ENCODE measurements at regions not wholly inside any gene's neighbourhood (a gene's known extent, or its start where the extent isn't known, plus 50 kb on each side); places are given as distances from the start of the nearest gene placed in this dataset.
"Not testable (repeated sequence)": the region's sequence is repeated elsewhere in the genome, so short reads cannot be mapped to it uniquely, and the experiment has no call there.

DNA sequence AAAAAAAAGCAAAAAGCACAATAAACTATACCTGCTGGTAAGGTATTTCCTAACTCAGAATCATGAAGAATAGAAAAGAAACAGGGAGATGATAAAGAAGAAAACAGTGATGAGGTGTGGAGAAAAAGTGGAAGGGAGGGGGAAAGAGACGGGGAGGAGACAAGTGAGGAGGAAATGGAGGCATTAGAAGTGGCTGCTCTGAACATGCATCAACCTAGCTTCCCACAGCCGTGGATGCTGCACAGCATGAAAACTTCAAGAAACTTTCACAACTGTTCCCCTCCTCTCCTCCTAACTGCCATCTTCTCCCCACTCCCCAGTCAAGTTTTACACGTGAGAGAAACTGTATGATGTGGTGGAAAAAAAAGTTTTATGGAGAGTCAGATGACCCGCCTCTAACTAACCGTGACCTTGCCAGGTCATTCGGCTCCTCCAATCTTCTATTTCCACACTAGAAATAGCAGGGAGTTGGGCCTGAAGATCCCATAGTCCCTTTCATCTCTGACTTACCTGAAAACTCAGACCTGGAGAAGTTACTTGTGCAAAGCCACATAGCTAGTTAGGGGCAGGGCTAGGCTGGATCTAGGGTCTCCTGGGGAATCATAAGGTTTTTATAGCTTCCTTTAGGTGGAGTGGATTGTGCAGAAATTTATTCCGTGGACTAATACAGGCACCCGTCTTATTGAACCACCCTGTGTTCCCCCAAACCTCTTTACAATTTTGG lies 461.9 kb downstream of the KLF5 start:
- Histone ChIP-seq H3K36me3 (ENCODE audit: control insufficient read depth, insufficient read depth, low read length) (no peaks in the 10 kb centered on the region), H3K4me3 (ENCODE audit: low read depth, low read length) (no peak overlapping the region), H3K27me3 (ENCODE audit: control insufficient read depth, insufficient read depth, low read length) (no peaks in the 10 kb centered on the region)
- no peak for DNase-seq (ENCODE audit: low read depth)
- TF ChIP-seq, protein P1, sequence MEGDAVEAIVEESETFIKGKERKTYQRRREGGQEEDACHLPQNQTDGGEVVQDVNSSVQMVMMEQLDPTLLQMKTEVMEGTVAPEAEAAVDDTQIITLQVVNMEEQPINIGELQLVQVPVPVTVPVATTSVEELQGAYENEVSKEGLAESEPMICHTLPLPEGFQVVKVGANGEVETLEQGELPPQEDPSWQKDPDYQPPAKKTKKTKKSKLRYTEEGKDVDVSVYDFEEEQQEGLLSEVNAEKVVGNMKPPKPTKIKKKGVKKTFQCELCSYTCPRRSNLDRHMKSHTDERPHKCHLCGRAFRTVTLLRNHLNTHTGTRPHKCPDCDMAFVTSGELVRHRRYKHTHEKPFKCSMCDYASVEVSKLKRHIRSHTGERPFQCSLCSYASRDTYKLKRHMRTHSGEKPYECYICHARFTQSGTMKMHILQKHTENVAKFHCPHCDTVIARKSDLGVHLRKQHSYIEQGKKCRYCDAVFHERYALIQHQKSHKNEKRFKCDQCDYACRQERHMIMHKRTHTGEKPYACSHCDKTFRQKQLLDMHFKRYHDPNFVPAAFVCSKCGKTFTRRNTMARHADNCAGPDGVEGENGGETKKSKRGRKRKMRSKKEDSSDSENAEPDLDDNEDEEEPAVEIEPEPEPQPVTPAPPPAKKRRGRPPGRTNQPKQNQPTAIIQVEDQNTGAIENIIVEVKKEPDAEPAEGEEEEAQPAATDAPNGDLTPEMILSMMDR (IDR thresholded peaks at IDR 0.05; ENCODE audit: insufficient read depth, low read length, severe bottlenecking), result no peak
- no peak for FAIRE-seq

DNA sequence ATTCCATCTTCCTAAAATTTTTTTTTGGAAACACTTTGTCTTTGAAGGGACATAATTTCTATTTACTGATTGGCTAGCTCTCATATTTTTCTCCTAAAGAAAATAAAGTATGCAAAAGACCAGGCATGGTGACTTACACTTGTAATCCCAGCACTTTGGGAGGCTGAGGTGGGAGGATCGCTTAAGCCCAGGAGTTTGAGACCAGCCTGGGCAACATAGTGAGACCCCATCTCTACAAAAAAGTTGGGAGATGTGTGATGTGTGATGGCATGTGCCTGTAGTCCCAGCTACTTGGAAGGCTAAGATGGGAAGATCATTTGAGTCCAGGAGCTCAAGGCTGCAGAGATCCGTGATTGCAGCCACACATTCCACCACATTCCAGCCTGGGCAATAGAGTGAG lies 461.3 kb downstream of the KLF5 start:
- H3K27me3 ChIP-seq (ENCODE audit: control insufficient read depth, insufficient read depth, low read length); H3K4me3 ChIP-seq (ENCODE audit: low read depth, low read length); FAIRE-seq; DNase-seq (ENCODE audit: low read depth); H3K36me3 ChIP-seq (ENCODE audit: control insufficient read depth, insufficient read depth, low read length): not testable (repeated sequence)

DNA sequence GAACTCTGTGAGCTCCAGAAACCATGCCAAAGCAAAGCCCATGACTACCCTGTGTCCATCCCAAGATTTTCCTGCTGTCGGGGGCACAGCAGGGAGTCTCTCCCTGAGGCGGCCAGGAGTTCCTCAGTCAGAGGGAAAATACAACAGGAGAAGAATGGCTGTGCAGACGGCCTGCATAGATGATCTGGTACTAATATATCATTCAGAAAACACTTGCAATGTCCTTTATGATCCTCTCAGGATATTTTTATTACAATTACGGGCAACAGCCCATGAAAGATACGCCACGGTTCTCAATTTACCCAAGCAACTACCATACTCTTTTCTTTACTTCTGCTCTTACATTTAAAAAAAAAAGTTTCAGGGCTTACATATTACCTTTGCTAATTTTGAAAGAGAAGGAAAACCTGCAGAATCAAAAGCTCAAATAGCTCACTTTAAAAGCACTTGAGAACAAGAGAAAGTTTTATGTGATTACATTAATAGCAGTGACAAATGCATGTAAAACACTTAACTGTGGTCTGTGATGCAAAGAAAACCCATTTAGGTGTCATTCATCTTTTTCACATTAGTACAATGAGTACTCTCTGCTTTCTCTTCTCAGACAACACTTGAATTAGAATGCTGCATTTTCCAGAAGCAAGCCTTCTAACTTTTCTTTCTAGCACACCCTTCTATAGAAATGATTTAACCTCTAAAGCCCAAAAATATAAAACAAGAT lies 460.8 kb downstream of the KLF5 start:
- FAIRE-seq (no peak), DNase-seq (ENCODE audit: low read depth) (no peak)
- TF ChIP-seq, protein P1 (IDR thresholded peaks at IDR 0.05; ENCODE audit: insufficient read depth, low read length, severe bottlenecking), result no peak
- no peaks in the 10 kb centered on the region for H3K36me3 ChIP-seq (ENCODE audit: control insufficient read depth, insufficient read depth, low read length)
- no peaks in the 10 kb centered on the region for H3K27me3 ChIP-seq (ENCODE audit: control insufficient read depth, insufficient read depth, low read length)
- no peak overlapping the region for H3K4me3 ChIP-seq (ENCODE audit: low read depth, low read length)

DNA sequence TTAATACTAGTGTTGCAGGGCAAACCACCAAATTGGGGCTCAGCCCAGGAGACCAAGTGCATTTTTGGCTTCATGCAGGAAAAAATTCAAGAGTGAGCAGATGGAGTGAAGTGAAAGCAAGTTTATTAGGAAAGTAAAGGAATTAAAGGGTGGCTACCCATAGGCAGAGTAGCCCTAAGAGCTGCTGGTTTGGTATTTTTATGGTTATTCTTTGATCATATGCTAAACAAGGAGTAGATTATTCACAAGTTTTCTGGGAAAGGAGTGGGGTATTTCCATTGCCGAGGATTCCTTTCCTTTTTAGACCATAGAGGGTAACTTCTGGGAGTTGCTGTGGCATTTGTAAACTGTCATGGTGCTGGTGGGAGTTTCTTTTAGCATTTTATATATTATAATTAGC lies 459.0 kb downstream of the KLF5 start:
- H3K27me3 ChIP-seq (ENCODE audit: control insufficient read depth, insufficient read depth, low read length), result no peaks in the 10 kb centered on the region
- no peak overlapping the region for H3K4me3 ChIP-seq (ENCODE audit: low read depth, low read length)
- DNase-seq (ENCODE audit: low read depth) (no peak), FAIRE-seq (no peak)
- no peaks in the 10 kb centered on the region for H3K36me3 ChIP-seq (ENCODE audit: control insufficient read depth, insufficient read depth, low read length)
- TF ChIP-seq, protein P1 (IDR thresholded peaks at IDR 0.05; ENCODE audit: insufficient read depth, low read length, severe bottlenecking), result no peak

DNA sequence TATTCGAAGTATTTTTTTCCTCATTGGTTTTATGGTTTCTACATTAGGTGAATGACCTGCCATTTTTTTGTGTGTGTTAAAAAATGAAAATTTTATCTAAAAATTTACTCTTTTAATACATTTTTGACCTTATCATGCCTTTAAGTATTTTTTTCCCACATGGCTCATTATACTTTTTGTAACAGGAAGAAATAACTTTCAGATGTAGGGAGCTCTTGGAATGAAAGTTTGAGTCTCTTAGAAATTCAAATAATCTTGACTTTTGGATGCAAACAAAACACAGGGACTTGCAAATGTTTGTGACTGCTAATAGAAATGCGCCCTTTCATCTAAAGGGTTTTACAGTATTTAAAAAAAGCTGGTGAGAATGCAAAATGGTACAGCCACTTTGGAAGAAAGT lies 457.9 kb downstream of the KLF5 start:
- Histone ChIP-seq H3K4me3 (ENCODE audit: low read depth, low read length) (no peak overlapping the region), H3K36me3 (ENCODE audit: control insufficient read depth, insufficient read depth, low read length) (no peaks in the 10 kb centered on the region), H3K27me3 (ENCODE audit: control insufficient read depth, insufficient read depth, low read length) (no peaks in the 10 kb centered on the region)
- FAIRE-seq, result no peak
- DNase-seq (ENCODE audit: low read depth), result no peak
- TF ChIP-seq, protein P1 (IDR thresholded peaks at IDR 0.05; ENCODE audit: insufficient read depth, low read length, severe bottlenecking), result no peak

DNA sequence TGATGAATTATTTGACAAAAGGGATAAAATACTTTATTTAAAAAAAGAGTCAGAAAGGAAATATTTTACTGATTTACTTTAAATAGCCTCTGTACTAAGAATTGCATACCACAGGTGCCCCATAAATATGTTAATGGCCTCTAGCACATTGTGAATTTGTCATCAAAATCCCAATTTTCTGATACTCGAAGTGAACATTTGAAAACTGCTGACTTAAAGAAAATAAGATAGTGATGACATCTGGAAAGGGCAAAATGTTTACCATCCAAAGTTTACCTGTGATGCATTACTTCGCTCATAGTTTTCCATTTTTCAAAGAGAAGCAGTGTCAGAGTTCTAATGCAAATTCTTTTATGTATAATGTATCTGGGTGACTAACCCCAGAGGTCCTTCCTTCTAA lies 455.4 kb downstream of the KLF5 start:
- no peak overlapping the region for H3K4me3 ChIP-seq (ENCODE audit: low read depth, low read length)
- FAIRE-seq (no peak), DNase-seq (ENCODE audit: low read depth) (peak; percentile 32)
- H3K27me3 ChIP-seq (ENCODE audit: control insufficient read depth, insufficient read depth, low read length), result no peaks in the 10 kb centered on the region
- H3K36me3 ChIP-seq (ENCODE audit: control insufficient read depth, insufficient read depth, low read length), result no peaks in the 10 kb centered on the region
- TF ChIP-seq, protein P1 (IDR thresholded peaks at IDR 0.05; ENCODE audit: insufficient read depth, low read length, severe bottlenecking), result no peak
